OCI-LY1 (cell line): ENCODE measurements at regions not wholly inside any gene's neighbourhood (a gene's known extent, or its start where the extent isn't known, plus 50 kb on each side); places are given as distances from the start of the nearest gene placed in this dataset.

Experiments used
- H2AFZ ChIP-seq: fragments of 200-600 bp; sonication (generic), shearing (Covaris generic); 2 replicates; pipeline ENCODE4 v1.6.0; 2014; ENCODE audit warnings: antibody characterized with exemption, mild to moderate bottlenecking, low read length
- H3F3A ChIP-seq: fragments of 200-600 bp; sonication (generic), shearing (Covaris generic); 2 replicates; pipeline ENCODE4 v1.6.0; 2014; ENCODE audit warnings: mild to moderate bottlenecking, antibody characterized with exemption, low read length, moderate library complexity; ENCODE audit not compliant: insufficient read depth
- H3K27ac ChIP-seq: fragments of 200-600 bp; sonication (generic); 2 replicates; pipeline ENCODE4 v1.5.1; 2014; ENCODE audit warnings: low read length, mixed run types, mild to moderate bottlenecking, low read depth; ENCODE audit not compliant: poor library complexity, severe bottlenecking
- H3K27me3 ChIP-seq: fragments of 200-600 bp; sonication (generic); 2 replicates; pipeline ENCODE4 v1.6.0; 2014; ENCODE audit warnings: antibody characterized with exemption, mild to moderate bottlenecking, low read length, moderate library complexity; ENCODE audit not compliant: insufficient read depth
- H3K36me3 ChIP-seq: fragments of 200-600 bp; sonication (generic); 2 replicates; pipeline ENCODE4 v1.6.1; 2014; ENCODE audit warnings: mild to moderate bottlenecking, antibody characterized with exemption, low read length, moderate library complexity, mixed read lengths; ENCODE audit not compliant: insufficient read depth
- H3K4me1 ChIP-seq: fragments of 200-600 bp; sonication (generic); 2 replicates; pipeline ENCODE4 v1.5.1; 2014; ENCODE audit warnings: mild to moderate bottlenecking, low read length, moderate library complexity; ENCODE audit not compliant: insufficient read depth, severe bottlenecking
- H3K4me2 ChIP-seq: fragments of 200-600 bp; sonication (generic), shearing (Covaris generic); 2 replicates; pipeline ENCODE4 v1.6.1; 2014; ENCODE audit warnings: low read length
- H3K4me3 ChIP-seq: fragments of 200-600 bp; sonication (generic); 2 replicates; pipeline ENCODE4 v1.5.1; 2014; ENCODE audit warnings: low read length, low read depth, mild to moderate bottlenecking, mixed read lengths; ENCODE audit not compliant: poor library complexity, severe bottlenecking
- H3K79me2 ChIP-seq: fragments of 200-600 bp; shearing (Covaris generic); 2 replicates; pipeline ENCODE4 v1.6.1; 2016; ENCODE audit warnings: mixed run types, low read length, mixed read lengths; ENCODE audit not compliant: insufficient read depth
- H3K9ac ChIP-seq: fragments of 200-600 bp; sonication (generic), shearing (Covaris generic); 2 replicates; pipeline ENCODE4 v1.6.1; 2014; ENCODE audit warnings: mild to moderate bottlenecking, low read length, mixed read lengths
- H3K9me2 ChIP-seq: fragments of 200-600 bp; sonication (generic), shearing (Covaris generic); 2 replicates; pipeline ENCODE4 v1.6.1; 2014; ENCODE audit warnings: low read depth, mild to moderate bottlenecking, low read length, mixed read lengths
- H3K9me3 ChIP-seq: fragments of 200-600 bp; shearing (Covaris generic); 2 replicates; pipeline ENCODE4 v1.6.1; 2014; ENCODE audit warnings: low read length, mixed read lengths
- H4K20me1 ChIP-seq: fragments of 200-600 bp; sonication (generic), shearing (Covaris generic); 2 replicates; pipeline ENCODE4 v1.6.0; 2016; ENCODE audit warnings: mild to moderate bottlenecking, low read length; ENCODE audit not compliant: insufficient read depth
- CTCF ChIP-seq: fragments of 200-600 bp; sonication (generic), shearing (Covaris generic); IDR thresholded peaks from 2 replicates; pipeline ENCODE4 v1.5.1; 2017; ENCODE audit warnings: mild to moderate bottlenecking, antibody characterized with exemption, low read length, moderate library complexity, mixed read lengths
- EZH2 ChIP-seq: fragments of 200-600 bp; sonication (generic), shearing (Covaris generic); IDR thresholded peaks from 2 replicates; pipeline ENCODE4 v1.8.0; 2017; ENCODE audit warnings: borderline replicate concordance, mixed run types, mild to moderate bottlenecking, antibody characterized with exemption, low read length, moderate library complexity, mixed read lengths

GRCh38 chr10:123574109-123574698 lies 92.0 kb upstream of the GPR26 start:
- no peak overlapping the region for H3K4me3 ChIP-seq
- TF ChIP-seq CTCF (no peak), EZH2 (no peak)

GRCh38 chr10:123575105-123575504 lies 91.0 kb upstream of the GPR26 start:
- H3K4me1 ChIP-seq, result no peaks in the 10 kb centered on the region

More at GRCh38 chr10:123574109-123574698, 92.0 kb upstream of the GPR26 start:
- Histone ChIP-seq H3F3A (no peaks in the 10 kb centered on the region), H3K27me3 (no peaks in the 10 kb centered on the region; the same call in 1 of the 2 replicates), H3K27ac (no peak overlapping the region), H3K9me2 (no peaks in the 10 kb centered on the region), H3K4me2 (no peak overlapping the region), H3K79me2 (no peaks in the 10 kb centered on the region), H3K9me3 (no peaks in the 10 kb centered on the region), H2AFZ (no peak overlapping the region), H3K4me1 (no peaks in the 10 kb centered on the region), H4K20me1 (no peaks in the 10 kb centered on the region), H3K9ac (no peak overlapping the region), H3K36me3 (no peaks in the 10 kb centered on the region)

GRCh38 chr10:123576706-123577105 lies 89.4 kb upstream of the GPR26 start:
- Histone ChIP-seq H3K4me1 (no peaks in the 10 kb centered on the region), H4K20me1 (no peaks in the 10 kb centered on the region), H3K9me2 (no peaks in the 10 kb centered on the region), H3K27me3 (no peaks in the 10 kb centered on the region; the same call in 1 of the 2 replicates), H3K4me2 (no peak overlapping the region), H3K4me3 (no peak overlapping the region), H3F3A (no peaks in the 10 kb centered on the region), H3K36me3 (no peaks in the 10 kb centered on the region), H3K9ac (no peak overlapping the region), H2AFZ (no peak overlapping the region), H3K9me3 (no peaks in the 10 kb centered on the region), H3K27ac (no peak overlapping the region), H3K79me2 (no peaks in the 10 kb centered on the region)
- no peak for TF ChIP-seq CTCF

More at GRCh38 chr10:123575105-123575504, 91.0 kb upstream of the GPR26 start:
- H3K27ac ChIP-seq, result no peak overlapping the region
- no peaks in the 10 kb centered on the region for H3K79me2 ChIP-seq
- no peak overlapping the region for H3K4me3 ChIP-seq
- H3K36me3 ChIP-seq, result no peaks in the 10 kb centered on the region
- no peaks in the 10 kb centered on the region for H3K9me3 ChIP-seq
- no peaks in the 10 kb centered on the region for H4K20me1 ChIP-seq
- H3K27me3 ChIP-seq, result no peaks in the 10 kb centered on the region; the same call in 1 of the 2 replicates
- no peak overlapping the region for H3K9ac ChIP-seq
- no peaks in the 10 kb centered on the region for H3F3A ChIP-seq
- no peak overlapping the region for H3K4me2 ChIP-seq
- H3K9me2 ChIP-seq, result no peaks in the 10 kb centered on the region
- H2AFZ ChIP-seq, result no peak overlapping the region
- no peak for TF ChIP-seq EZH2

- Histone ChIP-seq H3K4me3 (no peak overlapping the region), H3K9me3 (no peaks in the 10 kb centered on the region), H2AFZ (no peak overlapping the region), H3K36me3 (no peaks in the 10 kb centered on the region), H3K27ac (no peak overlapping the region), H3K27me3 (no peaks in the 10 kb centered on the region; the same call in 1 of the 2 replicates), H3K4me1 (no peaks in the 10 kb centered on the region), H4K20me1 (no peaks in the 10 kb centered on the region), H3K4me2 (no peak overlapping the region), H3K9me2 (no peaks in the 10 kb centered on the region), H3K9ac (no peak overlapping the region), H3F3A (no peaks in the 10 kb centered on the region), H3K79me2 (no peaks in the 10 kb centered on the region)
- no peak for TF ChIP-seq CTCF
- TF ChIP-seq EZH2, result no peak
Observed at GRCh38 chr10:123577921-123578461, 88.2 kb upstream of the GPR26 start.
